ENCODE measurements at regions not wholly inside any gene's neighbourhood (a gene's known extent, or its start where the extent isn't known, plus 50 kb on each side); places are given as distances from the start of the nearest gene placed in this dataset.

DNA sequence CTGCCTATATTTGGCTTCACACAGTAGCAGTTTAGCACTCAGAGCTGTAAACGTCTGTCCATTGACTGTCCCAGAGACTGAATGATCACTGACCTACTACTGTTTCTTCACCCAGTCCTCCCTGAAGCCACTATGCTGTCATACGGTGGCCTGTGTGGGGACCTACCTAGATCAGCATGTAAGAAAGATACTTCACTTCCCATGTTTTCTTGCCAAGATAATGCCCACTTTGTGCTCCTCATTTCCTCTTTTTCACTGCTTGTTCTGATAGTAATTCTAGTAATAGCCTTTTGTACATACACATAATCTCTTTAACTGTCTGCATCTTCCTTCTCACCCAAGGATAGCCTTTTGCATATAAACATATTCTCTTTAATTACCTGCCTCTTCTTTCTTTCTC is 109.9 kb upstream of the TIAM2 start:
- DNase-seq (ENCODE audit: low spot score), result no peak

DNA sequence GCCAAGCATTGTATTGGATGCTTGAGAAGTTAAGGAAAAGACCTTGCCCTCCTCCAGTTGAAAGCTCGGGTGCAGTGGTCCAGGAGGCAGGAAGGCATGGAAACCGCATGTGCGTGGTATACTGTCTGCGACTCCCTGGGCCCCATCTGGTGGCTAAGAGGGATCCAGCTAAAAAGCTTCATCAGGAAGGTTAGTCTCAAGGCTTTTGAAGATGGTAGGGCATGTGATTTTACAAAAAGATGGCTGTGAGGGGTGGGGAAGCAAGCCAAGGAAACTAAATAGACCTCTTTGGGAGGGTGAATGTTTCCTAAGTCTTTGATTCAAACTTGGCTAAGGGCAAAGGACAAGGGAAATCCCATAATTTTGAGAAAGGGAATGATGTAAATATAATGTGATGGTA is 109.1 kb upstream of the TIAM2 start:
- DNase-seq (ENCODE audit: low spot score), result no peak

DNA sequence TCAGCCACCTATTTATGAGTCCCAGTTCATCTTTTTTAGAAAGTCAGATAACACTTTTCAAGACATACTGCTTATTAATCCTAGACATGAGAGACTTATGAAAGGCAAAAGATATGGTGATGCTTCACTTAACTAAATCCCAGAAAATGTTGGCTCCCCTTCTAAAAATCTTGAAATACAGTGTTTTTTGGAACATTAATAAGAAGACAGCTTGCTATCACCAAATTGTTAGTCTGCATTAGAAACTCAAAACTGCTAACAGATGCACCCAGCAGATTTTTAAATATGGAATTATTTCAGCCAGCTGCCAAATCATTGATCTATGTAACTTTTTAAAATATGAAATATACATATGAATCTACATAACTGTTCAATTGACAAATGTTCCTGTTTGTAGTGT is 108.6 kb upstream of the TIAM2 start:
- DNase-seq (ENCODE audit: low spot score), result no peak

DNA sequence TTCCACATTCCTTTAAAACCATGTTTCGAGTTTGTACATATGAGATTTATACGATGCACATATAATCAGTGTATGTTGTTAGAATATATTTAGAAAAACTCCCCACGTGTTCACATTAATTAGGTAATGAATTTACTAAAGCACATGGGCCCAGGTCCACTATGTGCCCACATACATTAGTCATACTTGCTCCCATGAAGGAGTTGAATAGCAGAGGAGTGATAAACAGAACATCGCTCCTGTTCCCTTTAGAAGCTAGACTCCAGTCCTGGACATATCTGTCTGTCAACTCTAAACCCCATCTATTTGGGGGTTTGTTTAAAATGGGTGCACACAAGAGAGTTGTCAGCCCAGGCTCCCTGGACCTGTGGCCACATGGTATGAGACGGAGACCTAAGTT is 108.1 kb upstream of the TIAM2 start:
- no peak for DNase-seq (ENCODE audit: low spot score)

DNA sequence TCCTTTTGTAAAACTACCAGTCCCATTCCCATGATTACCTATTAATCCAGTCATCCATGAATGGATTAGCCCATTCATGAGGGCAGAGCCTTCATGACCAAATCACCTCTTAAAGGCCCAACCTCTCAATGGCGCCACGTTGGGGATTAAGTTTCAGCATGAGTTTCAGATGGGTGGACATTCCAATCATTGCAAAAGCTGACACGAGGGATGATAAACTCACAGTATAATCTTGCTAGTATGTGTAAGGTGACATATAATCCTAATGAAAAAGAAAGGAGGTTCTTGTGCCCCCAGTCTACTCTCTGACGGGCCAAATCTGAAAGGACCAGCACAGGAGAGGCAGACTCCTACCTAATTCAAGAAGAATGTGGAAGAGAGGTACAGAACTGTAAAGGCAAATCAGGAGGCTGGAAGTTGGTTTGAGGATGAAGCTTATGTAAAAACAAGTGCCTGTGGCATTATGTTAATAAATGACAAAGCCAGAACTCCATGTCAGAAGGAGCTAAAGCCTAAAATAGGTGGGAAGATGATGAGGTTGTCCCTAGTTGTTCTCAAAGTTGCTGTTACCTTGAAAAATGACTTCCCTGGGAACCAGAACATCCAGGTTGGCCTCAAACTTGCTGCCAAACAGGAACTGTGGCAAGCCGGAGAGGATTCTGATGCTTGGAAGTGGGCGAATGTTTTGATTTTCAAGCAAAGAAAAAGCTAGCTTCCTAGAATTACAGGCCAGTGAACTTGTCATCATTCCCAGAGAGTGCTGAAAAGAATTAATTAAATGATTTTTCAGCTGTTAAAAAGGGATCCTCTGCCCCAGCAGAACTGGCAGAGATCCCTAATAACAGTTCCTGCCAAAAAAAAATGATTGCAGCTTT is 106.5 kb upstream of the TIAM2 start:
- DNase-seq (ENCODE audit: low spot score), result peak; percentile 75

DNA sequence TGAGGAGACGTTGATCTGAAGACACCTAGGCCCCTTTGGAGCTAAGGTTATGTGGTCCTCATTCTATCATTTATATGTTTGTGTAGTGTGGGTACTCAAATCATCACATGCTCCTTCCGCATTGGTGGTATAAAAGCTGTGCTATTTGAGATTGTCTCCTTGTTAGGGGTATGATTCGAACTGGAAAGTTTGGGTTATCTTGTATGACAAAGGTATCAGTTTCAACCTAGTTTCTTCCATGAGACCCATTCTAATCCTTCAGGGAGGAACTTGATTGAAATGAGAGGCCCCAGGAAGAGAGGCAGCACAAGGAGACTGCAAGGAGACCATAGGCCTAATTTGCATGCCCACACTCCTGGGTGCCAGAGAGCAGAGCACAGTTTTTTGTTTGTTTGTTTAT is 104.2 kb upstream of the TIAM2 start:
- DNase-seq (ENCODE audit: low spot score), result no peak

DNA sequence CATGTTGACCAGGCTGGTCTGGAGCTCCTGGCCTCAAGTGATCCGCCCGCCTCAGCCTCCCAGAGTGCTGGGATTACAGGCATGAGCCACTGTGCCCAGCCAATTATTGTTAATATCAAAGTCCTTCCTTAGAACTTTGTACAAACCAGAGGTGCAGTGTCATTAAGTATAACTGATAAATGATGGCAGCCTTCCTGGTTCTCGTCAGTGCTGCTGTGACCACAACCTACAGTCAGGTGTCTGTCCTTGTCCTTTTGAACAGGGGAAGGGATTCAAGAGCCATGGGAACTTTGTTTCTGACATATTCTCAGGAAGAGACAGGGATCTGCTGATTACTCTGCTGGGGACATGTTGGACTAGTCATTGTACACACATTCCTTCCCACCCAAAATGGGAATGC is 103.2 kb upstream of the TIAM2 start:
- DNase-seq (ENCODE audit: low spot score), result no peak

DNA sequence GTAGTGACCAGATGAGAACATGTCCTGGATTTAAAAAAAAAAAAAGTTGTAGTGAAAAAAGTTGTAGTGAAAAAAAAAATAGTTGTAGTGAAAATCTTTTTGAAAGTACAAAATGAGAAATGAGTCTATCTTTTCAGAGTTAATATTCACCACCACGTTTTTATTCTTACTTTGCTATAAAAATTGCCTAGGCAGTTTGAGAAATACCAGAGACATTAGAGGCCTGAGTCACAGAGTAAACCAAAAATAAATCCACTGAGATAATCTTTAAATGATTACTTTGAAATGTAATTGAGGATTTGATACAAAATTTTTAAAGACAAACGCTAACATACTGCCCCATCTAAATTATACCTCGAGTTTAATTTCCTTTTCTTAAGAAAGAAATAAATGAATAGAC is 101.2 kb upstream of the TIAM2 start:
- no peak for DNase-seq (ENCODE audit: low spot score)

DNA sequence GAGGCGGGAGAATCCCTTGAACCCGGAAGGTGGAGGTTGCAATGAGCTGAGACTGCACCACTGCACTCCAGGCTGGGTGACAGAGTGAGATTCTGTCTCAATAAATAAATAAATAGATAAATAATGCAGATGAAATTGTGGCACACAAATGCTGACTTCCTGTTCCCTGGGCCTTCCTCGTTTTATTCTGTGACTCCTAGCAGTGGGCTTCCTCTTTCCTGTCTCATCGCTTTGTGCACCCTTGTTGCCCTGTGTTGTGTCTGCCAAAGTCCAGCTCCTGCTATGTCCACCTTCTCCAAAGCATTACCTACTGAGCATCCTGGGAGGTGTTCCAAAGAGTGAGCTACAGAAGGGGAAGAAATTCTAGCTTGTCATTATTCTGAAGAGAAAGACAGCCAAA is 100.2 kb upstream of the TIAM2 start:
- DNase-seq (ENCODE audit: low spot score), result no peak

DNA sequence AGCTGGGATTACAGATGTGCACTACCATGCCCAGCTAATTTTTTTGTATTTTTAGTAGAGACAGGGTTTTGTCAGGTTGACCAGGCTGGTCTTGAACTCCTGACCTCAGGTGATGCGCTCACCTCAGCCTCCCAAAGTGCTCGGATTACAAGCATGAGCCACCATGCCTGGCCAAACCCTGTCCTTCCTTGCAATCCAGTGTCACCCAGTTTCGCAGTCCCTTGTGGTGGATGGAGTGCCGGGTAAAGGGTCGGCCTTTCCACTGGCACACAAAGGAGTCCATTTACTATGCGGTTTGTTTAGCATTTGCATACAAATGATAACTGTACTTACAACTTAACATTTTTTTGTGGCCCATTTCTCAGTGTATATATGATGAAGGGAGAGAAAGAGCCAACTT is 99.3 kb upstream of the TIAM2 start:
- DNase-seq (ENCODE audit: low spot score), result no peak

DNA sequence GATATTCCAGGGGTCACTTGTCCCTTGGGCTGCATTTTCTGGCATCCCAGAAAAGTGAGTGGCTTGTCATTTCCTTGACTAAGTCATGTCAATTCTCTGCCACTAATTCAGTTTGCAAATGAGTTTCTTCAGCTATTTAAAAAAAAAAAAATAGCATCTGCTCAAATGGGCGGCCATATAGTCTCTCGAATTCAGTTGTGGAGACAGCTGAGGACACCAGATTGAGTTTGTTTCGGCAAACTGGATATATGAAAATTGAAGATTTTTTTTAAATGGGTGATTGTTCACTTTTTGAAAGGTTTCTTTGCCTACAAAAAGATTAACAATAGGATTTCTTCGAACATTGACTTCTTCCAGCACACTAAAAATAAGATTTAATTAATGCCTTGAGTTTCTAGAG is 96.3 kb upstream of the TIAM2 start:
- no peak for DNase-seq (ENCODE audit: low spot score)

DNA sequence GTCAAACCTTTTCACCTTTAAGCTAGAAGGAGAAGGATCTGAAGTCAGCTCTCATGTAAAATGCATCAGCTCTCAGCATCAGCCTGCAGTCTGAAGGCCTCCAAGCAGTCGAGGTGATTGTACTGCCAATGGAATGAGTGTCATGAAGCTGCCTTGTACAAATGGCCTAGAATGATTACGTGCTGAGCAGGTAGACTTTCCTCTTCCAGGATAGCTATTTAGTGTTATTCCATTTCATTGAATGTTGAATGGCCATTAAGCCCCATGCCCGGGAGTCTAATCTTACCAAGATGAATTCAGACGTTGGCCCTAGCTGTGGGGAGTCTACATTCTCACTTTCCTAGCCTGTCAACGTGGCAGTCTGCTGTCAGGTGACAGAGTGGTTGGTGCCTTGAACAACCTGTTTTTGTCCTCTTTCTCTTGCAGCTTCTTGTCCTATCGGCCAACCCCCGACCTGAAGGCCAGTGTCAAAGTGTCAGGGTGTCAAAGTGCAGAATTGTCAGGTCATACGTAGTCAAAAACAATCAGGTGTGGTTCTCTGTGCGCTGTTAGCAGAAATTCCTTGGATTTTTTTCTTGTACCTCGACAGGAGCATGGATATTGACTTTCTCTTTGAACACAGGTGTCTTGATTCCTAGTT is 95.2 kb upstream of the TIAM2 start:
- DNase-seq (ENCODE audit: low spot score), result peak; percentile 13

DNA sequence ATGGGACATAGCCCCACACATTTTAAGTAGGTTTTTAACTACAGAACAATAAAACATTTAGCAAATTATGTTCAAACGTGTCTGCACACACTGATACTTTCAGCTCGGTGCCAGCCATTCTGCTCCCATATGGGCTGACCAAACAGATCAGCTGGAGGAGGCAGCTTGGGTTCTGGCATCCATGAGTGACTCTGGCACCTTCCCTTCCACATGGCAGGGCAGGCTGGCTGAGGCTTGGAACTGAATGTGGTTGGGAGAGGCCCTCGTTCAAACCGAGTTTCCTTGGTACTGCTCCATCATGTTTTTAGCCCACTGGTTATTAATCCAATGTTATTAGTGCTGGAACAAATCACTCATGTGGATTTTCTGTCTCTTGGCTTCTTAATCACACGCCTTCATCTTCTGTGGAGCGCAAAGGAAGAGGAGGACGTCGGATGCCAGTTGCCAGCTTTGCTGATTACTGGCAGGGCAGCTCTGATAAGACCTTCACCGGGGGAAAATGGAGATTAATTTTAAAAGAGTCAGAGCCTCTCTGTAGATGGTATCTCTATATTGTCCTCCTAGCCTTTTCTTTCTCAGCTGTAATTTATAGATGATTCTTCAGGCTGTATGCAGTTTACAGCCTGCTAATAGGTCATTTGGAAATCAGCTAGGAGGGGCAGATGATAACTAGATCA is 93.1 kb upstream of the TIAM2 start:
- DNase-seq (ENCODE audit: low spot score), result no peak

DNA sequence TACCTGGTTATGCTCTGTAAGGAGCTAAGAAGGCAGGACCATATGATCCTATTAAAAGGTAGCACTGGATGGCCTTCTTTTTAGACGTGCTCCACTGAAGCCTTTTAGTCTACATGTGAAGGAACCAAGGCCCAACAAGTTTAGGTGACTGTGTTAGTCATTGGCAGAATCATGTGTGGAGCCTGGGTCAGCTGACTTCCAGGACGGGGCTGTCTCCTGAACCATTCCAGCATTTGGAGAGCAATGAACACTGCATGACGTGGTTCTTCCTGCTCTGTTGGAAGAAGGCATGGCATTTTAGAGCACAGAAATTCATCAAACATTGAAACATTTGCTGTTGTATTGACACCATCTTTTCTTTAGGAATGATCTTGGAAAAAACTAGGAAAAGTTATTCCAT is 87.8 kb upstream of the TIAM2 start:
- DNase-seq (ENCODE audit: low spot score), result no peak

DNA sequence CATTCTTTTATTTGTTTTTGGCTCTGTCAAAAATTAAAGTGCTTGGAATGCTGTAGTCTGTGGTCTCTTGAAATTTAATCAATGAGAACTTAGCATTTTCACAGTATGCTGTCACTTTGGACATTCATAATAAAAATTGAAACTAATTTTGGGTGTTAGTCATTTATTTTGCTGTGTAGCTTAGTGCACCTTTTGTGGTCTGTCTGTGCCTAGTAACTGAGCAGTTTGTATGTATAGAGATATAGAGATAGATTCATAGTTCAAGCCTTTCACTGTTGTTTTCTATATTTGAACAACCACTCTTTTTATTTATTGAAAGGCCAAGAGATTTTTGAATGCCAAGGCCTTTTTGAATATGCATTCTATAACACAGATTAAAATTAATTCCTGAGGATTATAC is 86.4 kb upstream of the TIAM2 start:
- DNase-seq (ENCODE audit: low spot score), result no peak

DNA sequence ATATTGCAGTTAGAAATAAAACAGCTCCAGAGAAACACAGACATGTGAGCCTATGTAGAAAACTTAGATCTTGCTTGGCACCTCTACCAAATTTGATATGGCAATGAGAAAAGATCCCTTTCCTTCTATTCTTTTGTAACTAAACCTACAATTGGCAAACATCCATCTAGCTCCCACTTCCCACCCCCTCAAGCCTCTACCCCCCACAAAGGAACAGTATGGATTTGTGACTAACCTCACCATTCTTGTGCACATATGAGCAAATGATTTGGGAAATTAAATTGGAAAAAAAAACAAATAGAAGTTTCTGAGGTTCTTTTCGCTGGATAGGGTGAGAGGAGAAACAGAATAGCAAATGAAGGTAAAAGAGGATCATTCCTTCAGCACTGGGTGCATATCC is 85.8 kb upstream of the TIAM2 start:
- peak; percentile 41 for DNase-seq (ENCODE audit: low spot score)

DNA sequence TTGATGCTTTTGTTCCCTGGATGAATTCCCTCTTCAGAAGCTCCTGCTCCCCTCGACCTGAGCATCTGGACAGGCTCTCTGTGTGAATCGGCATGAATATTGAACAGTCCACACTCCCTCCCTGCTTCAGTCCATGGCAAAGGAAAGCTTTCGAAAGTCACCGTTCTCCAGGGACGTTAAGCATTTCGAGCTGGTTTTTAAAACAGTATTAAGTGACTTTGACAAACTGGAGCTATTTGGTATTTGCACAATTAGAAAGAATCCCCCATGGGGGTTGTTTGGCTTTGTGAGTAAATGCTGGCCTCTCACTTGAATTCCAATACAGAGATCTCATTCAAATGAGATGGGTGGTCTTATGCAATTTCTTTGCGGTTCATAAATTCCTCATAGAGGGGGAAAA is 85.3 kb upstream of the TIAM2 start:
- no peak for DNase-seq (ENCODE audit: low spot score)

DNA sequence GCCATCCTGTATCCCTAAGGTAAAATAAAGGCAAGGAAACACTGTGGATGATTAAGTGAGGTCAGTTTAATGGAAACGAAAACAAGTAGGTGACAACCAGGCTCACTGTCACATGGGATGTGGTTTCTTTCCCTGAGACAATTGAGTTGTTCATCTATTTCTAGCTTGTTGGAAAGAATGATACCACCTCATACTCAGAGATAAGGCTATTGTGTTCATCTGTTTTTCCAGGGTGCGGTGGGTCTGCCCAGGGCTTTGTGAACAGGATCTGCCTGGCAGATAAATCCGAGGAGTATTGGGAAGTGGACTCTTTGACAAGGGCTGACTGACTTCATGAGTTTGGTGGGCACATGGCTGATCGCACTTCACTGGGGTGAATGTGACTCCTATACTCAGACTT is 80.8 kb upstream of the TIAM2 start:
- no peak for DNase-seq (ENCODE audit: low spot score)

DNA sequence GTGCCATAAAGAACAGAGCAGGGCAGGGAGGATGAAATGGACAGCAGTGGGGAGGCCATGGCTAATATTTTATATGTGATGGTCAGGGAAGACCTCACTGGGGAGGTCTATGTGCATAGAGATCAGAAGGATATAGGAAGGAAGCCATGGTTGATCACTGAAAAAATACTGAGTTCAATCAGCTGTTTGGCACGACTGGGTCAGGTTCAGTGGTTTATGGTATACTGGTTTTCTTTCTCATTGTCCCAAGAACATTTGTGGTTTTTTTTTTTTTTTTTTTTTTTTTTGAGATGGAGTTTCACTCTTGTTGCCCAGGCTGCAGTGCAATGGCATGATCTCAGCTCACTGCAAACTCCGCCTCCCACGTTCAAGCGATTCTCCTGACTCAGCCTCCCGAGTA is 78.3 kb upstream of the TIAM2 start:
- DNase-seq (ENCODE audit: low spot score), result no peak

DNA sequence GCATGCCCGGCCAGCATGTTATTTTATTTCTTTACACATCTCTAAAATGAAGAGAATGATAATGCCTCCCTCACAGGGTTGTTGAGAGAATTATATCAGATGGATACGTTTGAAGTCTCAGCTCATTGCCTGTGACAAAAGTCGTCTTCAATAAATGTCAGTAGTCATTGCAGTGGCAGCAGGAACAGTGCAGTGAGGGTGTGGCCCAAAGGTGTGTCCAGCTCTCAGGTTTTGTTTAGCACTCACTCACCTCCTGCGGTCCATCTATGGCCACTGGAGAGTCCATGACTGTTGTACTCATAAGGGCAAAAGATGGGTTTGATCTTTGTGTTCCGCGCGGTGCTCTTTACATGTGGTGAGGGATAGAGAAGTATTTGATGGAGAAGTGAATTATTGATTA is 77.2 kb upstream of the TIAM2 start:
- DNase-seq (ENCODE audit: low spot score), result no peak

DNA sequence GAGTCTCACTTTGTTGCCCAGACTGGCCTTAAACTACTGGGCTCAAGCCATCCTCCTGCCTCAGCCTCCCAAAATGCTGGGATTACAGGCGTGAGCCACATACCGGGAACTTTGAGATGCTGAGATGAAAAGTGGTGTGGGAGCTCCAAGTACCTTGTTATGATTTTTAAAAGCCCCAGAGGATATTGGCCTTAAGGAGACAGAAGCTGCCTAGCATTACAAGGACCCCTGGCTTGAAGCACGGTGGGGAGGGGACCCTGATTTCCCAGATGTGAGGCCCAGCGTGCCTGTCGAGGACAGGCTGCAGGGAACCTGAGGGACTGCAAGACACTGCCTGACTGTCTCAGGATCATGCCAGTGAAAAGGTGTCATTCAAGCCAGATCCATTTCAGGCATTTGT is 75.3 kb upstream of the TIAM2 start:
- DNase-seq (ENCODE audit: low spot score), result no peak

DNA sequence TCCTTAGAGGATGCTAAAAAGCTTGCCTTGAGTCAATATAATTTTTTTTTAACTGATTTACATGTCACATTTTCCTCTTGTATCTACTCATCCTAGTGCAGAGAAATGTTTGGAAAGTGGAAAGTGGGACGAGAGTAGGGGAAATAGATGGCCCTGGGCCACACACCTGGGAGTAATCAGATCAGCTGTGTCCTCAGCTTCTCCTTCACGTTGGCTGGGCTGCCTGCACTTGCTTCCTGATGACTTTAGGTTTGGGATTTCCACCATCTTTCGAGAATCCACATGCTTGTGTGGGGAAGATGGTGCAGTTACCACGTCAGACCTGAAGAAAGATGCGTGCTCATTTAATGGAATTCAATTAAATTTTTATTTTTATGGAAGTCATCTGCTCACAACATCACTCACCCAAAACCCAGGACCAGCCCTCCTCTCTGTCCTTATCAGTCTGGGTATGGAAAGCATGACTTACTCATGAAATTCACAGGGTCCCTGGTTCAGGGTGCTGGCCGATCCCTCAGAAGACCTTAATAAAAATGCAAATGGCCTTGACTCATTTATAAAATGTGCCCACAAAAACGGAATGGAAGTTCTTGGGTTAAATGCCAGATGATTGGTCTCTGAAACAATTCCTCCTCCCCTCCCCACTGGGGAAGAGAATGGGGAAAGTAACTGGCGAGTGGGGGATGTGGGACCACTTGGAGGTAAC is 74.5 kb upstream of the TIAM2 start:
- no peak for DNase-seq (ENCODE audit: low spot score)

DNA sequence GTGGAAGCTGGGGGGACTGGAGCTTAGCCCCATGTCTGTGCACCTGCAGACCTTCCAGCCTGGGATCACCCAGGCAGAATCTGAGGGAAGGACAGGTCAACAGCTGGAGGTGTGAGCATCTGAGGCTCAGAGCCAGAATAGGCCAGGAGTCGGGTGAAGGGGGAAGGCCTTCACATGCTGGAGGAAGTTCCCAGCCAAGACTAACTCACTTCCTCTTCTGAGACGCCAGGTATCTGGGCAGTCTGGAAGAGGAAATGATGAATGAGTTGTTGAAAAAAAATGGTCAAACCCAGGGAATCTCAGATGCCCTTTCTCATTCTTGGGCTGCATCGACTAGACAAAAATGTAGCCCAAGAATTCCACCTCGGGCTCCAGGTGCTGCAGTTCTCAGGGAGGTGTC is 73.6 kb upstream of the TIAM2 start:
- DNase-seq (ENCODE audit: low spot score), result no peak
